ENCODE measurements at regions not wholly inside any gene's neighbourhood (a gene's known extent, or its start where the extent isn't known, plus 50 kb on each side); places are given as distances from the start of the nearest gene placed in this dataset.
A peak's percentile ranks its signal among the peaks of the same experiment; 100 is the strongest.
"Not testable (repeated sequence)": the region's sequence is repeated elsewhere in the genome, so short reads cannot be mapped to it uniquely, and the experiment has no call there.

DNA sequence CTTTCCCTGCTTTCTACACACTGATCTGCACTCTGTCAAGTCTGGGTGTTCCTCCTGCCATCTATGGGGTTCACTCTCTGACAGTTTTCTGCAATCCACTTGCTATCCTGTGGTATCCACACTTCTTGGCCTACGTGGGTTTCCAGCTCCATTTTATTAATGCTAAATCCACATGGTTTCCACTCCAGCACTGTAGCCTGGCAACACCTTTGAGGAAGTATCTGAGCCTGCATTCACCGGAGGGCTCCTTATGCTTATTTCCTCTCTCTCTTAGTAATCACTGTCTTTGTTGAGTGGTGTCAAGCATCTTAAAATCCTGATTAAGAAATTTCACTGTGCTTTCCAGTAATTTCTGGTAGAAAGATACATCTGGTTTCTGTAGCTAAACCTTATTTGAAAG lies 703.7 kb downstream of the TMEM121 start:
- WGBS, 4 donors: 36 to 46% (median 42%) methylated on average over 2 of the region's 2 CpGs
- H3K27me3 ChIP-seq: no peaks in the 10 kb centered on the region
- no peak for DNase-seq
- no peak overlapping the region for H3K4me3 ChIP-seq
- no peaks in the 10 kb centered on the region for H3K36me3 ChIP-seq (replicated peaks in 1 of 2)
- intact Hi-C loops (cut with DNase I): no loop called here
- H3K9me3 ChIP-seq (replicated peaks in 1 of 3): no peaks in the 10 kb centered on the region
- H3K27ac ChIP-seq: no peak overlapping the region
- TF ChIP-seq POLR2A (IDR thresholded peaks at IDR 0.05): no peak
- TF ChIP-seq, protein P1, sequence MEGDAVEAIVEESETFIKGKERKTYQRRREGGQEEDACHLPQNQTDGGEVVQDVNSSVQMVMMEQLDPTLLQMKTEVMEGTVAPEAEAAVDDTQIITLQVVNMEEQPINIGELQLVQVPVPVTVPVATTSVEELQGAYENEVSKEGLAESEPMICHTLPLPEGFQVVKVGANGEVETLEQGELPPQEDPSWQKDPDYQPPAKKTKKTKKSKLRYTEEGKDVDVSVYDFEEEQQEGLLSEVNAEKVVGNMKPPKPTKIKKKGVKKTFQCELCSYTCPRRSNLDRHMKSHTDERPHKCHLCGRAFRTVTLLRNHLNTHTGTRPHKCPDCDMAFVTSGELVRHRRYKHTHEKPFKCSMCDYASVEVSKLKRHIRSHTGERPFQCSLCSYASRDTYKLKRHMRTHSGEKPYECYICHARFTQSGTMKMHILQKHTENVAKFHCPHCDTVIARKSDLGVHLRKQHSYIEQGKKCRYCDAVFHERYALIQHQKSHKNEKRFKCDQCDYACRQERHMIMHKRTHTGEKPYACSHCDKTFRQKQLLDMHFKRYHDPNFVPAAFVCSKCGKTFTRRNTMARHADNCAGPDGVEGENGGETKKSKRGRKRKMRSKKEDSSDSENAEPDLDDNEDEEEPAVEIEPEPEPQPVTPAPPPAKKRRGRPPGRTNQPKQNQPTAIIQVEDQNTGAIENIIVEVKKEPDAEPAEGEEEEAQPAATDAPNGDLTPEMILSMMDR (IDR thresholded peaks at IDR 0.05): no peak
- no peaks in the 10 kb centered on the region for H3K4me1 ChIP-seq (replicated peaks in 1 of 2)

DNA sequence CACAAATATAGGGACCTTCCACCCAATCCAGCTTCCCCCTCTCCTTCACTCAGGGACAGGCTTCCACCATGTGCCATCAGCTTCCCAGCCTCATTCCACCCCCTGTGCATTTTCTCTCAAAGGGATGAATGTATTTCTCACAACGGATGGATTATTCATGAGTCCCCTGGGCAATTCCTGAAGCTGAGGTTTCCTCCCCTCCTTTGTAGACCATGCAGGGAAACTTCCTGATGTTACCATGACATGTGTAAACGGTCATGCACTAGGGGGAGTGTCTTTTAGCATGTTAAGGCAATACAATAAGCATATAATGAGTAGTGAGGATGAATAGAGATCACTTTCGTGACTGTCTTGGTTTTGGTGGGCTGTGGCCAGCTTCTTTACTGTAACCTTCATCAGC lies 706.8 kb downstream of the TMEM121 start:
- 25 to 34% (median 33%) methylated on average over 3 of the region's 3 CpGs for WGBS, 4 donors
- intact Hi-C loops (cut with DNase I); H3K4me3 ChIP-seq; DNase-seq; H3K9me3 ChIP-seq (replicated peaks in 1 of 3); H3K27me3 ChIP-seq; H3K4me1 ChIP-seq (replicated peaks in 1 of 2); H3K27ac ChIP-seq; H3K36me3 ChIP-seq (replicated peaks in 1 of 2): not testable (repeated sequence)

DNA sequence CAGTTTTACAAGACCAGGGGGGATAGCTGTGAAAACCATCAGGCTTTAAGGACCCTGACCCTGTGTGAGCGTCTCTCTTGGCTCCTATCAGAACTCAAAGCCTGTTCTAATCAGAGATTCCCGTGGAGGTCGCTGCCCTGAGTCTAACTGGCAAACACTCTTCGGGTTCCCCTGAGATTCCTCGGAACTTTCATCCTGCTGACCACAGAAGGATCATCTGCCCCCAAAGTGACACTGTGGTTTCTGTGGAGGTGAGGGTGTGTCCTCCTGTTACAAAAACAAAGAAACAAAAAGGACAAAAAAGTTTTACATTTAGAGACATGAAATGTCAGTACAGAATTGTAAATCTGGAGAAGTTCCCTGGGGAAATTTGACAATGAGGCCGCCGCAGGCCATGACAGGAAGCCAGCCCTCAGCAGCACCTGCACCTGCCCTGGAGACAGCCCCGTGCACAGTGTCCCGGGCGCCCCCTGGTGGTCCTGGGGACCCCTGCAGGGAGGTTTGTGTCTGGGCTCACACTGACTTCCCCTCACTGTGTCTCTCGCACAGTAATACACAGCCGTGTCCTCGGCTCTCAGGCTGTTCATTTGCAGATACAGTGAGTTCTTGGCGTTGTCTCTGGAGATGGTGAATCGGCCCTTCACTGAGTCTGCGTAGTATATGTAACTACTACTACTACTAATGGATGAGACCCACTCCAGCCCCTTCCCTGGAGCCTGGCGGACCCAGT lies 708.3 kb downstream of the TMEM121 start:
- WGBS, 4 donors: 38 to 53% (median 42%) methylated on average over 12 to 14 of the region's 17 CpGs
- intact Hi-C loops (cut with DNase I): not testable (repeated sequence)

DNA sequence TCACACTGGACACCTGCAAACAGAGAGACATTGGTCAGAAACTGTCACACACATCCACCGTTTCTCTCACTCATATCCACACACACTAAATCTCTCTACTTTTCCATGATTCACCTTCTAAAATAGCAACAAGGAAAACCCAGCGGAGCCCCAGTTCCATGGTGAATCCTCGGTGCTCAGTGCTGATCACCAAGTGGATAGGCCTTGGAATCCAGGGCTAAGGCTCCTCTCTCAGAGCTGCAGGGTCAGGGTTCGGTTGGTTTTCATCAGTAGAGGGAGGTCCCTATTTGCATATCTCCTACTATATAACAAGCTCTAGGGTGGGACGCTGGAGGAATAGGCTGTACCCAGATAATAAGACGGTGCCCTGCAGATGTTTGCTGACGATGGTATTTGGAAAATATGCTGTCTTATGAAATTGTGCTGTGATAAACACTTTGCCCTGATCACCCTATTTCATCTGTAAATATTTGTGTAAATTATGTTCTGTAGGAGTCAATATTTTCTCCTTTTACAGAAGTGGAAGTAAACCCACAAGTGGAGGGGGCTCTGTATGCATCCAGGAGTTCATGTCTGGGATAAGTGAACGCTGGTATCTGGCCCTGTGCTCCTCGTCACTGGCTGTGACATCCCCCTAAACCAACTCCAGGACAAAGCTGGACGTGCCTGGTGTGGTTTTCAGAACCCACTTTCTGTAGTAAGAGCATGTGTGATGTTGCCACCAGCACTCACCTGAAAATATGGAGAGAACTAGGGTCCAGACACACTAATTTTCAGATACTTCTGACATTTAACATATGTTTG lies 709.2 kb downstream of the TMEM121 start:
- 59 to 73% (median 60%) methylated on average over 10 of the region's 10 CpGs for WGBS, 4 donors
- DNase-seq: no peak
- no peaks in the 10 kb centered on the region for H3K9me3 ChIP-seq (replicated peaks in 1 of 3)
- no peaks in the 10 kb centered on the region for H3K36me3 ChIP-seq (replicated peaks in 1 of 2)
- H3K27me3 ChIP-seq: peaks cover 9% of the 10 kb centered on the region
- intact Hi-C loops (cut with DNase I): no loop called here
- H3K27ac ChIP-seq: no peak overlapping the region
- H3K4me3 ChIP-seq: no peak overlapping the region
- no peaks in the 10 kb centered on the region for H3K4me1 ChIP-seq (replicated peaks in 1 of 2)
- TF ChIP-seq, protein P1 (IDR thresholded peaks at IDR 0.05): no peak
- TF ChIP-seq POLR2A (IDR thresholded peaks at IDR 0.05): no peak

More for the DNA sequence above, 708.3 kb downstream of the TMEM121 start:
- not testable (repeated sequence) for H3K9me3 ChIP-seq (replicated peaks in 1 of 3); H3K36me3 ChIP-seq (replicated peaks in 1 of 2); H3K27me3 ChIP-seq; H3K4me3 ChIP-seq; H3K4me1 ChIP-seq (replicated peaks in 1 of 2); H3K27ac ChIP-seq; DNase-seq
- TF ChIP-seq, protein P1 (IDR thresholded peaks at IDR 0.05): peak in 3 of 6 experiments; percentile 18 to 29 (median 20)
